Hepatocyte (in vitro differentiated cells): ENCODE measurements at regions not wholly inside any gene's neighbourhood (a gene's known extent, or its start where the extent isn't known, plus 50 kb on each side); places are given as distances from the start of the nearest gene placed in this dataset.

Experiments used
- EZH2 ChIP-seq: fragments of 200-600 bp; sonication (generic); IDR thresholded peaks from 2 replicates; pipeline ENCODE4 v1.6.1; 2016; ENCODE audit warnings: antibody characterized with exemption, mild to moderate bottlenecking, borderline replicate concordance
- TF ChIP-seq, protein P1 (sequence below): fragments of 200-600 bp; sonication (generic); IDR thresholded peaks from 2 replicates; pipeline ENCODE4 v1.5.1; 2016; ENCODE audit warnings: antibody characterized with exemption, mild to moderate bottlenecking; ENCODE audit not compliant: poor library complexity

- TF ChIP-seq, protein P1, sequence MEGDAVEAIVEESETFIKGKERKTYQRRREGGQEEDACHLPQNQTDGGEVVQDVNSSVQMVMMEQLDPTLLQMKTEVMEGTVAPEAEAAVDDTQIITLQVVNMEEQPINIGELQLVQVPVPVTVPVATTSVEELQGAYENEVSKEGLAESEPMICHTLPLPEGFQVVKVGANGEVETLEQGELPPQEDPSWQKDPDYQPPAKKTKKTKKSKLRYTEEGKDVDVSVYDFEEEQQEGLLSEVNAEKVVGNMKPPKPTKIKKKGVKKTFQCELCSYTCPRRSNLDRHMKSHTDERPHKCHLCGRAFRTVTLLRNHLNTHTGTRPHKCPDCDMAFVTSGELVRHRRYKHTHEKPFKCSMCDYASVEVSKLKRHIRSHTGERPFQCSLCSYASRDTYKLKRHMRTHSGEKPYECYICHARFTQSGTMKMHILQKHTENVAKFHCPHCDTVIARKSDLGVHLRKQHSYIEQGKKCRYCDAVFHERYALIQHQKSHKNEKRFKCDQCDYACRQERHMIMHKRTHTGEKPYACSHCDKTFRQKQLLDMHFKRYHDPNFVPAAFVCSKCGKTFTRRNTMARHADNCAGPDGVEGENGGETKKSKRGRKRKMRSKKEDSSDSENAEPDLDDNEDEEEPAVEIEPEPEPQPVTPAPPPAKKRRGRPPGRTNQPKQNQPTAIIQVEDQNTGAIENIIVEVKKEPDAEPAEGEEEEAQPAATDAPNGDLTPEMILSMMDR, result no peak
- TF ChIP-seq EZH2, result no peak
These were observed 467.4 kb downstream of the EPHA5 start for GRCh38 chr4:65202853-65203236.
